Activated T-cell treated with anti-CD3 and anti-CD28 coated beads, Interleukin-2, amount 50 U/mL, for 72 hours (primary cell): ENCODE measurements at regions not wholly inside any gene's neighbourhood (a gene's known extent, or its start where the extent isn't known, plus 50 kb on each side); places are given as distances from the start of the nearest gene placed in this dataset.
"Not testable (repeated sequence)": the region's sequence is repeated elsewhere in the genome, so short reads cannot be mapped to it uniquely, and the experiment has no call there.

Source experiments
- ATAC-seq, 2 donors: fragments of 150-1000 bp; cut with Tn5 transposase; replicated peaks in 1 of 2; 2 replicates each; pipeline ENCODE4 v1.10.0; 2021; ENCODE audit warnings: moderate library complexity in 2 of 2, mild to moderate bottlenecking in 1 of 2
- DNase-seq, 2 donors: peaks; one replicate each; pipeline ENCODE4 v3.0.0; 2021 to 2022; ENCODE audit warnings: mixed read lengths in 1 of 2
- H3K27ac Mint-ChIP-seq: one replicate; pipeline ENCODE4 v1.8.0; 2022; ENCODE audit warnings: mild to moderate bottlenecking, moderate library complexity, mixed read lengths
- H3K27me3 Mint-ChIP-seq: one replicate; pipeline ENCODE4 v1.8.0; 2022; ENCODE audit warnings: low read depth, mixed read lengths
- H3K36me3 Mint-ChIP-seq, 2 donors: one replicate each; pipeline ENCODE4 v1.8.0; 2022; ENCODE audit warnings: mixed read lengths in 2 of 2, mild to moderate bottlenecking in 1 of 2; ENCODE audit not compliant: insufficient read depth in 2 of 2
- H3K4me1 Mint-ChIP-seq: one replicate; pipeline ENCODE4 v1.8.0; 2022; ENCODE audit warnings: low read depth, mixed read lengths
- H3K4me3 Mint-ChIP-seq, 2 donors: one replicate each; pipeline ENCODE4 v1.8.0; 2022; ENCODE audit warnings: mild to moderate bottlenecking in 2 of 2, mixed read lengths in 2 of 2, moderate library complexity in 2 of 2
- H3K9me3 Mint-ChIP-seq, 2 donors: one replicate each; pipeline ENCODE4 v1.8.0; 2022; ENCODE audit warnings: mixed read lengths in 2 of 2

DNA sequence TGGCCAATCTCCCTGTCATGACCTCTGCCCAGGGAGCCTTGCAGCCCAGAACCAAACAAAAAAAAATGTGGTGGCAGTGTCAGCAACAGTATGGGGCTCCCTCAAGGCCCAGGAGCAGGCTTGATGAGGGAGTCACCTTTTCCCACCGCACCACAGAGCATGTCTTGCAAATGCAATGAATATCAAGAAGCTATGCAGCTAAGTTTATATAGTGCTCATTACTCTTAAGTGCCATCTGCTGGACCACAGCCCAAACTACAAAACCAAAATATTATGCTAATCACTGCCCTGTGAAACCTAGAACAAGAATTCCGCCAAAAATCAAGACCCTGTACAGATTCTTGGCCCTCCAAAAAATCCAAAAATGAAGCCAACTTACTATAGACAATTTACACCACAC, 65.9 kb downstream of the PABPC5 start:
- H3K4me3 Mint-ChIP-seq, H3K27ac Mint-ChIP-seq, H3K4me1 Mint-ChIP-seq, H3K36me3 Mint-ChIP-seq, DNase-seq, H3K27me3 Mint-ChIP-seq, H3K9me3 Mint-ChIP-seq, ATAC-seq: not testable (repeated sequence)

DNA sequence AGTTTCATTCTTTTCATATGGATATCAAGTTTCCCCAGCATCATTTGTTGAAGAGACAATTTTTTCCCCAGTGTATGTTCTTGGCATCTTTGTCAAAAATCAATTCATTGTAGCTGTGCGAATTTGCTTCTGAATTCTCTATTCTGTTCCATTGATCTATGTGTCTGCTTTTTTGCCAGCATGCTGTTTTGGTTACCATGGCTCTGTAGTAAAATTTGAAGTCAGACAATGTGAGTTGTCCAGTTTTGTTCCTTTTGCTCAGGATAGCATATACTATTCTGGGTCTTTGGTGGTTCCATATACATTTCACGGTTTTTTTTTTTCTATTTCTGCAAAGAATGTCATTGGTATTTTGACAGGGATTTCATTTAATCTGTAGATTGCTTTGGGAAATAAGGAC, 95.6 kb downstream of the PABPC5 start:
- not testable (repeated sequence) for H3K36me3 Mint-ChIP-seq, H3K9me3 Mint-ChIP-seq, H3K27me3 Mint-ChIP-seq, H3K4me3 Mint-ChIP-seq, ATAC-seq, H3K27ac Mint-ChIP-seq, H3K4me1 Mint-ChIP-seq, DNase-seq

DNA sequence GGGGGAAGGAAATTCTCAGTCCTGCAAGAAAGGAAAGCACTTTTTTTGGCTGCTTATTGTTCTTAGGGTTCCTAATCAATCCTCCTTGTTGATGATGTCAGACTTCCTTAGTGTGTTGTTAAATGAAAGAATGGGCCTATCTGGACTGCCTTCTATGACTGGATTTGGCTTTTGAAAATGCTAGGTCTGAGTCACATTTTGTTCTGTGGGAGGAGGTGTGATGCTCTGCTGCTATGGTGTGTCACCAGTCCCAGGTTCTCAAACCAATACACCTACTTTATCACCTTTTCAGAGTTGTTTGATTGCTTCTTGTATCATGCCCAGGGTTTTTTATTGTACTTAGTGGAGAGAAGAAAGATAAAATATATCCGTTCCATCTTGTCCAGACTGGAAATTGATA, 128.5 kb downstream of the PABPC5 start:
- H3K27me3 Mint-ChIP-seq, H3K4me3 Mint-ChIP-seq, DNase-seq, H3K27ac Mint-ChIP-seq, H3K36me3 Mint-ChIP-seq, H3K4me1 Mint-ChIP-seq, H3K9me3 Mint-ChIP-seq: not testable (repeated sequence)
- peak in 1 of 2 donors; percentile 69 for ATAC-seq
